GM19238 (cell line): ENCODE measurements at regions not wholly inside any gene's neighbourhood (a gene's known extent, or its start where the extent isn't known, plus 50 kb on each side); places are given as distances from the start of the nearest gene placed in this dataset.

Experiments
- DNase-seq: peaks from one replicate; pipeline ENCODE4 v3.0.0; 2011; ENCODE audit warnings: low spot score; ENCODE audit not compliant: insufficient read length

DNA sequence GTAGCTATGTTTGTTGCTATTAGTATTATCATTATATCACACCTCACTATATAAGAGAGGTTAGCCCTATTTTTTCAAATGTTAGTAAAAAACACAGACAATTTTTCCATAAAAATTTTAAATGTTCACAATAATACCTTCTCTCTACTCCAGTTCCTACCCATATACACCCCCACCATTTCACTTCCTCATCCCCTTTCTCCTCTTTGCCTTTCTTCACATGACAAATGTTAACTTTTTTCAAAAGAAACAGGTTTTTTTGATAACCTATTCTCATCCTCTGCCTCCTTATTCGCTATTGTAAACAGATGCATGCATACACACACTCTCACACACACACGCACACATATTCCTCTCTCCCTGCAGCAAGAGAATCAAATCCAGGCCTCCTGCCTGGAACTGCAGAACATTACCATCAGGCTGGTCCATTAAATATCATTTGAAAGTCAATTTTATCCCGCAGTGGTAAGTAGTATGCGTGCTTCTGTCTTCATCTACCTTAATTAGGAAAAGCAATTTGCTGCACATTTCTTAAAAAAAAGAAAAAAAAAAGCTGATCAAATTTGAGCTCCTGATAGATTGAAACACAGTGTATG, 55.5 kb downstream of the MID1IP1 start:
- DNase-seq, result no peak

DNA sequence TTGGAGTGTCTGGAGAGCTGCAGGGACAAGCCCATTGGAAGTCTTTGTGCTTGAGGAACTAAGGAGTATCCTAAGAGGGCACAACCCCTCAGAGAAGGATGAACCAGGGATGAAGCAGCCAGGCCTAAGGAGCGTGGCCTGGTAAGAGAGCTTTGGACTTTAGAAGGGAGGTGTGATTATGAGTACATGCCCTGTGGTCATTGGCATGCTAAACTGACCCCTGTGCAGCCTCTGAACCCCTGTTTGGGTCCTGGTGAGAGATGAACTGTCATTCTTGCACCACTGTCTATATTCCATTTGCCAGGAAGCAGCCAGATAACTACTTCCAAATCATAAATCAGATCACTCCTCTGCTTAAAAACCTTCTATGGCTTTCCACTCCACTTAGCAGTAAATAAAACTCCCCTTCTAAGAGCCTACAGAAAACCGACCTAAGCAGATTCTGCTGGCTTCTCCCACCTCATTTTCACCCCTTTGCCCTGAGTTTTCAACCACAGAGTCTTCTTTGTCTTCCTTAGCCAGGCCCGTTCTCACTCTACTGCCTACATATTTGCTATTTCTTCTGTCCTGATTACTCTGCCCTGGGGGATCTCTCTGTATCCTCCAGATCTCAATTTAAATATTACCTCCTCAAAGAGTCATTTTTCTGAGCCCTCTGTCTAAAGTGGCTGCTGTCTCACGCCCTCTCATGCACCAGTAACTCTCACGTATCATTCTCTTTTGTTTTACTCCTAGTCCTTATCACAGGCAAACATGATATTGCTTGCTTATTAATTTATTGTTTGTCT, 56.7 kb downstream of the MID1IP1 start:
- DNase-seq, result no peak

DNA sequence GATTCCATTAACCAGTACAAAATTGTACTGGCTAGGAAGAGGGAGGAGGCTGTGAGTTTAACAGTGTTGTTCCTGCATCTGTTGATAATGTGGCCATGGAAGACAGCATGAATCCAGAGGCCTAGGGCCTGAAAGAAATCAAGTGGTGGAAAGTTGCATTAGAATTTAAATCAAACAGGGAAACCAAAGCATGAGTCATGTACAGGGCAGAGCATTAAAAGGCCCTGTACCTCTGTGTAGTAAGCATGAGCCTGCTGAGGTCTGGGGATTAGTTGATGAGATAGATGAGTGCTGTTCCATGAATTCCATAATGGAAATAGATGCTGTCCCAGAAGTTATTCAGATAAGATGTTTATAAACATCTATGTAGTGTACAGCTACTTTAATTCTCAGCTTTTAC, 58.3 kb downstream of the MID1IP1 start:
- no peak for DNase-seq

DNA sequence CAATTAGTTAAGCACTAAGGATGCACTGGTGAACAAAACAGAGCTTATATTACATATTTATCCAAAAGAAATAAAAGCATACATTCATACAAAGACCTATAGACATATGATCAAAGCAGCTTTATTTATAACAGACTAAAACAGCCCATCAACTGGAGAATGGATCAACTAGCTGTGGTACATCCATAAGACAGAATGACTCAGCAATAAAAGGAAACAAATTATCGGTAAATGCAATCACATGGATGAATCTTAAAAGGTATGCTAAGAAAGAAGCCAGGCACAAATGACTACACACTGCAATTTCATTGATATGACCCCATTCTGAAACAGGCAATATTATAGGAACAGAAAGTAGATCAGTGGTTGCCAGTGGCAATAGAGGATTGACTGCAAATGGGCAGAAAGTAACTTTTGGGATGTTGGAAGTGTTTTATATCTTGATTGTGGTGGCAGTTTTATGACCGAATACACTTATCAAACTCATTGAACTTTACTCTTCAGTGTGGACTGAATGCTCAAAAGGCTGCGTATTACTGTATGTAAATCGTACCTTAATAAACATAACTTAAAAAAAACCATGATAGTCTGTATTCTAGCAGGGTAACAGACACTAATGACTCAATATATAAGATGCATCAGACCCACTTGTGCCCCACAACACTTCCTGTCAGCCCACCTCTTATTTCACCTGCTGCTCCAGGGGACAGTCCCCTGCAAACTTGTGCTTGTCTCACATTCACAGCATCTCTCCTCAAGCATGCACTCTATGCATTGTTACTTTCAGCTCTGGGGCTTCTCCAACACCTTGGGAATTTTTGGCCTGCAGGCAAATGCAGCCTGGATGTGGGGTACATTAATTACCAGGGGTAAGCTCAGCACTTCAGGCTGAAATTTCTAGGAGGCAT, 59.1 kb downstream of the MID1IP1 start:
- no peak for DNase-seq

DNA sequence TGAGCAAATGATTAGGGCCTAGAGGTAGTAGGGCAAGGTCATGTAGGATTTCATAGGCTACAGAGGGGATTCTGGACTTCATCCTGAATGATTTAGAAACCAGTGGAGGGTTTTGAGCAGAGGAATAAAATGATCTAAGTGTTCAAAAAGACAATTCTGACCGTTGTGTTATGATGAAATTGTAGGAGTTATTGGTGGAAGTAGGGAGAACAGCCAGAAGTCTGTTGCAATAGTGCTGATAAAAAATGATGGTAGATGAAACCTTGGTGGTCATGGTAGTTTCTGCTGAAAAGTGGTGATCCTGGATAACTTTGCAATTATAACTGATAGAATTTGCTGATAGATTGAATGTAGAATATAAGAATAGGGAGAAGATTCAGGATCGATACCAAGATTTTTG, 60.2 kb downstream of the MID1IP1 start:
- no peak for DNase-seq

- no peak for DNase-seq
Measured at GRCh38 chrX:38862100-38862499, 60.8 kb downstream of the MID1IP1 start.

DNA sequence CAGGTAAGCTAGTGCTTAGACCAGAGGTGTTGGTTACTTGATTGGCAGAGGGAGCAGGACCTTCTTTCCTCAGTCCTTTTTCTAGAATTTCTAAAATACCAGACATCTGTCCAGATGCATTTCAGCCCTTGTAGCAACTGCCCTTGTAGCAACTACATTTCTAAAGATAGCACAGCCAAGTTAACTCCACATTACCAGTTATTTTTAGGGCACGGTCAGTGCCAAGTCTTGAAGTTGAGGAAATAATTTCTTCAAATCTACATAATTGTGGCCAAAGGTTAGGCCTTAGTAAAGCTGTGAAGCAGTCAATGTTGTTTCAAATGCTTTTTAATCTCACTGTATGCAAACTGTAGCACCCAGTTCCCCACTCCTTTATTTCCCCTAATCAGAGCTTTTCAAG, 62.9 kb downstream of the MID1IP1 start:
- DNase-seq, result no peak

DNA sequence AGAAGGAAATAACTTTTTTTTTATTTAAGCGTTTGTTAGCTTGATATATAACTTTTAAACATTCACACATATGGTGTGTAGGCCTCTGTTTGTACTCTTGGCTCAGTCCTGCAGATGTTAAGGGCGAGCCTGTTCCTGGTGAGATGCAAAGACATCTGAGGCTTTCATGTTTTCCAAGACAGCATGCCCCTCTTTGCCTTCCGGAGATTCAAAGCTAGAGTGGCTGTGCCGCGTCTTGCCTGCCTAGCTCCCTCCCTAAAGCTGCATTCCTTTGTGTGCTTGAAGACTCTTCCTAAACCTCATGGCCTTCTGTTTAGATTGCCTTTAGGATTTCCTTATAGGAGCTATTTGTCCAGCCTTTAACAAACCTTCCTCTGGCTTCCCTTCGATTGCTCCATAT, 67.1 kb downstream of the MID1IP1 start:
- DNase-seq, result no peak

DNA sequence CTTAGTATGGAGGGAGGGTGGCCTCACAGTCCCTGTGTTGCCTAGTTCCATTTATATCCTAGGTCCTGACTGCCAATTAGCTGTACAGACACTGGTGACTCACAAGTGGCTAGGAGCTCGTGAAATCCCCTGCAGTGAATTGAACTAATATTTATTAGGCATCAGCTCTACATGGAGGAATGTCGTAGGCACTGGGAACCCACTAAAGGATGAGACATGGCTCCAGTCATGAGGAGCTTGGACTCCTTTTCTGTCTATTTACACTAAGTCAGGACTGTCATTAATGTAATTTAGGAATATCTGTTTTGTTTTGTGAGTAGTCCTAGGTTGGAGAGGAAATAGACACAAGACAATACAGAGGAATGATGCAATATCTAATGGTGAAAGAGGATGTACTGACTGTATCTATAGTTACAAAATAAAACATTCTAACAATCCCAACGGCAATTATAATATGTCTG, 67.7 kb downstream of the MID1IP1 start:
- DNase-seq, result no peak

DNA sequence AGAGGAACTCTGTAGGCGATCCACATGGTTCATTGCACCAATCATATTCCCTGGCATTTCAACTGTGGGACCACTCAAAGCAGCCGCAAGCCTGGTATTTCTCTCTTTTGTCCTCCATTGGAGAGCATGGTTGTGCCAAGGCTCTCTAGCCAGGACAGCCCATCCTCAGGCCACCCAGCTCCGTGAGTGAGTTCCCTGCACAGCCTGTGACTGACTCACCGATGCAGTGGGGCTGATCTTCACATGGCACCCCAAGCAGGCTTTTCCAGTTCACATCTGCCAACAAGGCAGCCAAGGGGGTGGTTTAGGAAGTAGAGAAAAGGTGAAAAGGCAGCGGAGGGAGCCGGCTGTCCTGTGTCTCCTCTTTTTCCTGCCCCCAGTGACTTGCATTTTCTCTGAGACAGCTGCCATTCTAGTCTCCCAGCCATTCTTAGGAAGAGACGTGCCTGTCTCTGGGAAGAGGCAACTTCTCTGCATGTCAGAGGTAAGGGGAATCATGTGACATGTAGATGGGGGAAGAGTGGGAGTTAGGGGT, 69.2 kb downstream of the MID1IP1 start:
- DNase-seq, result no peak

GRCh38 chrX:38871129-38872029, 70.1 kb downstream of the MID1IP1 start:
- DNase-seq, result no peak

- no peak for DNase-seq
Measured at GRCh38 chrX:38877366-38877765, 76.1 kb downstream of the MID1IP1 start.

- DNase-seq, result no peak
Measured at GRCh38 chrX:38878641-38879340, 77.5 kb downstream of the MID1IP1 start.

GRCh38 chrX:38879631-38880220, 78.5 kb downstream of the MID1IP1 start:
- peak; percentile 9 for DNase-seq

GRCh38 chrX:38880296-38880854, 79.1 kb downstream of the MID1IP1 start:
- no peak for DNase-seq

- DNase-seq, result no peak
Measured at GRCh38 chrX:38881066-38881465, 79.8 kb downstream of the MID1IP1 start.

DNA sequence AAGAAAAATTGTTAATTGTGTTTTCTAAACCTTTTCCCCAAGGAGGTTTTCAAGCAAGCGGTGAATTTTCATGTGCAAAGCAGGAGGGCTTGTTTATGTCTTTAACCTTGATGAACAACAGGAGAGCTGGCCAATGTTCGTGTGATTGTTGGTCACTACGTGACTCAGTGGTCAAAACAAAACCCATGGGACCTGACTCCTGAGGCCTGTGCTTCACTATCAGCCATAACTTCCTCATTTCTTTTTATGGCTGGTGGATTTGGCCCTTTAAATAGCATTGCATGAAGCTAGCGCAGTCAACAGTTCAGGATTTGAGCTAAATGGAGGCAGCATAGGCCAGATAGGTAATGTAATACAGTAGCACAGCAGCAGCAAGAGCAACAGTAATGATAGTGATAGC, 80.5 kb downstream of the MID1IP1 start:
- no peak for DNase-seq

- no peak for DNase-seq
Measured at GRCh38 chrX:38882894-38883626, 81.8 kb downstream of the MID1IP1 start.

DNA sequence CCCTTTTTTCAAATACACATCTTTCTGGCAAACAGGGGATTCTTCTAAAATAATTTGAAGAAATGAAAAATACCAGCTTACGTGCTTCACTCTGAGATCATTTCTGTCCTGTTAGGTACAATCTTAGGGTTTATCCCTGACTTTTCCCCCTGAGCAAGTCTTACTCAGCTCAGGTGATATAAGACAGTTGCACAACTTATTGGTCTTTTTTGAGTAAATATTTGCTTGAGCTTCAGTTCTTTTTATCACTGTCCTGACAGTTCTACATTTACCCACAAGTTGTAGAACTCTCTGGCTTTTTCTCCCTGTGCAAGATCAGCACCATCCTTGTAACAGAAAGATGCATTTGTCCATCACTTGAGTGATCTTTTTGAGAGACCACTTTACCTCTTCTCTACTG, 84.9 kb downstream of the MID1IP1 start:
- no peak for DNase-seq
